GM12874 (cell line): ENCODE measurements at regions not wholly inside any gene's neighbourhood (a gene's known extent, or its start where the extent isn't known, plus 50 kb on each side); places are given as distances from the start of the nearest gene placed in this dataset.

Experiments used
- CTCF ChIP-seq: IDR thresholded peaks from 2 replicates; pipeline ENCODE4 v1.5.1; 2011; ENCODE audit warnings: low read depth, mild to moderate bottlenecking, control low read depth, low read length, moderate library complexity; ENCODE audit not compliant: insufficient read depth

GRCh38 chr11:37512156-37512780 lies 914.2 kb upstream of the RAG2 start:
- no peak for TF ChIP-seq CTCF

GRCh38 chr11:37511425-37511933 lies 913.4 kb upstream of the RAG2 start:
- no peak for TF ChIP-seq CTCF

GRCh38 chr11:37509506-37509905 lies 911.5 kb upstream of the RAG2 start:
- no peak for TF ChIP-seq CTCF

GRCh38 chr11:37506531-37506930 lies 908.5 kb upstream of the RAG2 start:
- TF ChIP-seq CTCF = no peak

GRCh38 chr11:37505406-37505805 lies 907.4 kb upstream of the RAG2 start:
- TF ChIP-seq CTCF = no peak

- TF ChIP-seq CTCF = no peak
Observed at GRCh38 chr11:37504921-37505320, 906.9 kb upstream of the RAG2 start.

- TF ChIP-seq CTCF = no peak
Observed at GRCh38 chr11:37504060-37504611, 906.1 kb upstream of the RAG2 start.
